ENCODE measurements at regions not wholly inside any gene's neighbourhood (a gene's known extent, or its start where the extent isn't known, plus 50 kb on each side); places are given as distances from the start of the nearest gene placed in this dataset.

DNA sequence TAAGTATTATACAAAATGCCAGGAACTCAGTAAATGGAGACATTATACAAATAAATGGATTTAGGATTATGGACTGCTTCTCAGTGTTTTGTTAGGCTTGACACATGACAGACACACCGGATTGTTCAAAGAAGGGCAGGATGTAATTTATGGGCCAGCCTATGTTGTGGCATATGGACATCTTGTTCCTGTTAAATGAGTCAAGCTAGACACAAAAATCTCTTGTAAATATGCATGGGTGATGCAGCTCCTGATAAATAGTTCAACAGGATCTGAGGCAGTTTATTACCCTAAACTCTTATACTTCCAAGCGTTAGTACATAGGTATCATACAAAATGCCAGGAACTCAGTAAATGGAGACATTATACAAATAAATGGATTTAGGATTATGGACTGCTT is 502.3 kb downstream of the TBC1D4 start:
- DNase-seq = peak; percentile 40
- TF ChIP-seq, protein P1, sequence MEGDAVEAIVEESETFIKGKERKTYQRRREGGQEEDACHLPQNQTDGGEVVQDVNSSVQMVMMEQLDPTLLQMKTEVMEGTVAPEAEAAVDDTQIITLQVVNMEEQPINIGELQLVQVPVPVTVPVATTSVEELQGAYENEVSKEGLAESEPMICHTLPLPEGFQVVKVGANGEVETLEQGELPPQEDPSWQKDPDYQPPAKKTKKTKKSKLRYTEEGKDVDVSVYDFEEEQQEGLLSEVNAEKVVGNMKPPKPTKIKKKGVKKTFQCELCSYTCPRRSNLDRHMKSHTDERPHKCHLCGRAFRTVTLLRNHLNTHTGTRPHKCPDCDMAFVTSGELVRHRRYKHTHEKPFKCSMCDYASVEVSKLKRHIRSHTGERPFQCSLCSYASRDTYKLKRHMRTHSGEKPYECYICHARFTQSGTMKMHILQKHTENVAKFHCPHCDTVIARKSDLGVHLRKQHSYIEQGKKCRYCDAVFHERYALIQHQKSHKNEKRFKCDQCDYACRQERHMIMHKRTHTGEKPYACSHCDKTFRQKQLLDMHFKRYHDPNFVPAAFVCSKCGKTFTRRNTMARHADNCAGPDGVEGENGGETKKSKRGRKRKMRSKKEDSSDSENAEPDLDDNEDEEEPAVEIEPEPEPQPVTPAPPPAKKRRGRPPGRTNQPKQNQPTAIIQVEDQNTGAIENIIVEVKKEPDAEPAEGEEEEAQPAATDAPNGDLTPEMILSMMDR (IDR thresholded peaks at IDR 0.05; ENCODE audit: low read depth, low read length) = no peak
- H3K27ac ChIP-seq = no peak overlapping the region
- no peaks in the 10 kb centered on the region for H3K27me3 ChIP-seq (ENCODE audit: insufficient read depth, low read depth, severe bottlenecking)
- no peaks in the 10 kb centered on the region for H3K36me3 ChIP-seq
- no peaks in the 10 kb centered on the region for H3K9me3 ChIP-seq (ENCODE audit: severe bottlenecking)
- no peak overlapping the region for H3K4me3 ChIP-seq (ENCODE audit: low read depth, low read length)

DNA sequence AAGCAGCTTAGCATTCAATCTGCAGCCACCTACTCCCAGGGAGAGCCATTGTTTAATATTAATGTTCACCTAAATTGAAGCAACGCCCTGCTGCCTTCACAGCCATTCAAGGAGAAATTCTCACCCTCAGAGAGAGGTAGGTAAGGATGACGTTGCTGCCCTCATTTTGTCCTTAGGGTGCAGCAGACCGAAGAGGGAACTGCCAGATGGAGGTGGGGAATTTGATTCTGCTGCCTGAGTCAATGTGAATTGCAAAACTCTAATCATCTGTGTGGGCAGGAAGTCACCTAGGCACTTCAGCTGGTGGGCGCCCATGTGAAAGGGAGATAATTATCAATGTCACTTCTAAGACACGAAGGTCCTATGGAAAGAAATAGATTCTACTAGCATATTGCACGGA is 503.4 kb downstream of the TBC1D4 start:
- Histone ChIP-seq H3K27ac (peak overlapping the region; percentile 39), H3K4me3 (ENCODE audit: low read depth, low read length) (no peak overlapping the region), H3K9me3 (ENCODE audit: severe bottlenecking) (no peaks in the 10 kb centered on the region), H3K27me3 (ENCODE audit: insufficient read depth, low read depth, severe bottlenecking) (no peaks in the 10 kb centered on the region), H3K36me3 (no peaks in the 10 kb centered on the region)
- TF ChIP-seq, protein P1 (IDR thresholded peaks at IDR 0.05; ENCODE audit: low read depth, low read length) = no peak
- DNase-seq = peak; percentile 37

DNA sequence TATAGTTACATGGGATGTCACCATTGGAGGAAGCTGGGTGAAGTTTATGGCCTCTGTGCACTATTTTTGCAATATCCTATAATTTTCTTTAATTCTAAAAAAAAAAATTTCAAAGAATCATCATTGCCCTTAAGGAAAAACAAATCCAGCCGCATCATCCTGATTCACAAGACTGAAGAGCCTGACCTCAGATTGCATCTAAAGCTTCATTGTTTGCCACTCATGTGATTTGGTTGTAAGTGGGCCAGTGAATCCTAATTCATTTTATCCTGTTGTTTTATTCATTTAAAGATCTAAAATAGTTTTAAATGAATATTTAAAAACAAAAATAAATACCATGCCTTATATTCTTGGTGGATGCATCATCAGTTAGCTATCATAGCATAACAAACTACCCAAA is 504.5 kb downstream of the TBC1D4 start:
- TF ChIP-seq, protein P1 (IDR thresholded peaks at IDR 0.05; ENCODE audit: low read depth, low read length) = no peak
- Histone ChIP-seq H3K9me3 (ENCODE audit: severe bottlenecking) (no peaks in the 10 kb centered on the region), H3K4me3 (ENCODE audit: low read depth, low read length) (no peak overlapping the region), H3K36me3 (no peaks in the 10 kb centered on the region), H3K27me3 (ENCODE audit: insufficient read depth, low read depth, severe bottlenecking) (no peaks in the 10 kb centered on the region), H3K27ac (no peak overlapping the region; the same call in 1 of the 2 replicates)
- DNase-seq = no peak

- Histone ChIP-seq H3K9me3 (ENCODE audit: severe bottlenecking) (no peaks in the 10 kb centered on the region), H3K27ac (no peak overlapping the region), H3K27me3 (ENCODE audit: insufficient read depth, low read depth, severe bottlenecking) (no peaks in the 10 kb centered on the region), H3K36me3 (no peaks in the 10 kb centered on the region), H3K4me3 (ENCODE audit: low read depth, low read length) (no peak overlapping the region)
- no peak for DNase-seq
- TF ChIP-seq, protein P1 (IDR thresholded peaks at IDR 0.05; ENCODE audit: low read depth, low read length) = no peak
Observed at GRCh38 chr13:74975111-74975510, 506.9 kb downstream of the TBC1D4 start.

GRCh38 chr13:74973935-74974879 is 507.8 kb downstream of the TBC1D4 start:
- TF ChIP-seq, protein P1 (IDR thresholded peaks at IDR 0.05; ENCODE audit: low read depth, low read length) = no peak
- DNase-seq = no peak
- Histone ChIP-seq H3K36me3 (no peaks in the 10 kb centered on the region), H3K9me3 (ENCODE audit: severe bottlenecking) (no peaks in the 10 kb centered on the region), H3K27me3 (ENCODE audit: insufficient read depth, low read depth, severe bottlenecking) (no peaks in the 10 kb centered on the region), H3K27ac (no peak overlapping the region), H3K4me3 (ENCODE audit: low read depth, low read length) (no peak overlapping the region)

All from WERI-Rb-1 (cell line).